ENCODE measurements at regions not wholly inside any gene's neighbourhood (a gene's known extent, or its start where the extent isn't known, plus 50 kb on each side); places are given as distances from the start of the nearest gene placed in this dataset.

- no peak for DNase-seq
Observed at GRCh38 chr13:34772206-34772605, 169.9 kb upstream of the NBEA start.

- no peak for DNase-seq
Observed at GRCh38 chr13:34772881-34773280, 169.2 kb upstream of the NBEA start.

- no peak for DNase-seq
Observed at GRCh38 chr13:34776390-34776981, 165.6 kb upstream of the NBEA start.

- no peak for DNase-seq
Observed at GRCh38 chr13:34777089-34777913, 164.8 kb upstream of the NBEA start.

GRCh38 chr13:34777914-34778303, 164.2 kb upstream of the NBEA start:
- DNase-seq = no peak

GRCh38 chr13:34779171-34779570, 162.9 kb upstream of the NBEA start:
- DNase-seq = no peak

- DNase-seq = no peak
Observed at GRCh38 chr13:34793301-34793700, 148.8 kb upstream of the NBEA start.

- DNase-seq = no peak
Observed at GRCh38 chr13:34803756-34804155, 138.3 kb upstream of the NBEA start.

- no peak for DNase-seq
Observed at GRCh38 chr13:34805347-34805746, 136.7 kb upstream of the NBEA start.

GRCh38 chr13:34808649-34809048, 133.4 kb upstream of the NBEA start:
- DNase-seq = no peak

- DNase-seq = no peak
Observed at GRCh38 chr13:34810996-34811395, 131.1 kb upstream of the NBEA start.

- no peak for DNase-seq
Observed at GRCh38 chr13:34815526-34815925, 126.5 kb upstream of the NBEA start.

GRCh38 chr13:34816245-34816884, 125.7 kb upstream of the NBEA start:
- DNase-seq = no peak

GRCh38 chr13:34816908-34817665, 125.0 kb upstream of the NBEA start:
- DNase-seq = no peak

- DNase-seq = no peak
Observed at GRCh38 chr13:34822650-34823049, 119.4 kb upstream of the NBEA start.

- no peak for DNase-seq
Observed at GRCh38 chr13:34826432-34826831, 115.6 kb upstream of the NBEA start.

- DNase-seq = no peak
Observed at GRCh38 chr13:34833562-34834182, 108.4 kb upstream of the NBEA start.

- DNase-seq = no peak
Observed at GRCh38 chr13:34842466-34842865, 99.6 kb upstream of the NBEA start.

GRCh38 chr13:34847766-34848165, 94.3 kb upstream of the NBEA start:
- no peak for DNase-seq

GRCh38 chr13:34849406-34849805, 92.7 kb upstream of the NBEA start:
- no peak for DNase-seq

- DNase-seq = no peak
Observed at GRCh38 chr13:34853161-34853560, 88.9 kb upstream of the NBEA start.

- no peak for DNase-seq
Observed at GRCh38 chr13:34857558-34858325, 84.3 kb upstream of the NBEA start.
